Fibroblast of lung (primary cell): ENCODE measurements at regions not wholly inside any gene's neighbourhood (a gene's known extent, or its start where the extent isn't known, plus 50 kb on each side); places are given as distances from the start of the nearest gene placed in this dataset.

Experiments used
- DNase-seq, 2 donors: peaks; one replicate each; pipeline versions ENCODE4 v3.0.0 to v3.0.0-alpha.2; 2010; ENCODE audit warnings: low read depth in 2 of 2
- H2AFZ ChIP-seq: 2 replicates; pipeline ENCODE4 v1.5.1; 2012; ENCODE audit warnings: low read length, control low read depth, inconsistent platforms
- H3K27ac ChIP-seq: 2 replicates; pipeline ENCODE4 v1.5.1; 2011; ENCODE audit warnings: low read length, control low read depth; ENCODE audit not compliant: insufficient read depth
- H3K27me3 ChIP-seq: 2 replicates; pipeline ENCODE4 v1.5.1; 2011; ENCODE audit warnings: mild to moderate bottlenecking, low read length; ENCODE audit not compliant: control insufficient read depth, insufficient read depth
- H3K36me3 ChIP-seq: 2 replicates; pipeline ENCODE4 v1.5.1; 2011; ENCODE audit warnings: low read length; ENCODE audit not compliant: control insufficient read depth, insufficient read depth
- H3K4me1 ChIP-seq: 2 replicates; pipeline ENCODE4 v1.5.1; 2011; ENCODE audit warnings: low read length; ENCODE audit not compliant: control insufficient read depth, insufficient read depth; ENCODE audit errors: extremely low read depth
- H3K4me2 ChIP-seq: 2 replicates; pipeline ENCODE4 v1.5.1; 2011; ENCODE audit warnings: low read length, control low read depth; ENCODE audit not compliant: insufficient read depth; ENCODE audit errors: extremely low read depth
- H3K4me3 ChIP-seq, 4 experiments: fragments of 200-600 bp in 1 of 4; sonication (generic) in 1 of 4; replicated peaks in 1 of 4; 2 replicates each; pipeline ENCODE4 v1.5.1; 2011 to 2016; ENCODE audit warnings: low read length in 4 of 4, low read depth in 3 of 4, mild to moderate bottlenecking in 3 of 4, control low read depth in 2 of 4, inconsistent platforms in 1 of 4, mixed read lengths in 1 of 4; ENCODE audit not compliant: insufficient read depth in 1 of 4; ENCODE audit errors: control extremely low read depth in 1 of 4
- H3K79me2 ChIP-seq: 2 replicates; pipeline ENCODE4 v1.5.1; 2012; ENCODE audit warnings: mild to moderate bottlenecking, low read length, inconsistent platforms; ENCODE audit not compliant: control insufficient read depth, insufficient read depth
- H3K9ac ChIP-seq: 2 replicates; pipeline ENCODE4 v1.5.1; 2011; ENCODE audit warnings: mild to moderate bottlenecking, low read length, control low read depth; ENCODE audit not compliant: insufficient read depth
- H3K9me3 ChIP-seq: 2 replicates; pipeline ENCODE4 v1.5.1; 2012; ENCODE audit warnings: low read depth, low read length; ENCODE audit not compliant: control insufficient read depth, insufficient read depth
- H4K20me1 ChIP-seq: 2 replicates; pipeline ENCODE4 v1.5.1; 2011; ENCODE audit warnings: low read length; ENCODE audit not compliant: control insufficient read depth, insufficient read depth; ENCODE audit errors: extremely low read depth
- EZH2 ChIP-seq: IDR thresholded peaks from 2 replicates; pipeline ENCODE4 v1.5.1; 2012; ENCODE audit warnings: low read length, control low read depth, mild to moderate bottlenecking; ENCODE audit errors: missing control alignments
- TF ChIP-seq, protein P1 (sequence below), 2 donors: IDR thresholded peaks in 1 of 2; conservative IDR thresholded peaks in 1 of 2; 1 replicate in 1 of 2; 2 replicates in 1 of 2; pipeline ENCODE4 v1.5.1; 2011 to 2012; ENCODE audit warnings: low read length in 2 of 2, control low read depth in 1 of 2, inconsistent platforms in 1 of 2, low read depth in 1 of 2, mild to moderate bottlenecking in 1 of 2

GRCh38 chr10:128930515-128930914 is 536.5 kb upstream of the MGMT start:
- Histone ChIP-seq H3K27ac (no peak overlapping the region), H3K9ac (no peak overlapping the region), H3K4me1 (no peaks in the 10 kb centered on the region), H3K4me2 (no peak overlapping the region), H3K27me3 (no peaks in the 10 kb centered on the region), H4K20me1 (no peaks in the 10 kb centered on the region), H3K79me2 (no peaks in the 10 kb centered on the region), H3K36me3 (no peaks in the 10 kb centered on the region), H3K9me3 (no peaks in the 10 kb centered on the region), H3K4me3 (no peak overlapping the region), H2AFZ (no peak overlapping the region)
- DNase-seq, result no peak
- TF ChIP-seq, protein P1, sequence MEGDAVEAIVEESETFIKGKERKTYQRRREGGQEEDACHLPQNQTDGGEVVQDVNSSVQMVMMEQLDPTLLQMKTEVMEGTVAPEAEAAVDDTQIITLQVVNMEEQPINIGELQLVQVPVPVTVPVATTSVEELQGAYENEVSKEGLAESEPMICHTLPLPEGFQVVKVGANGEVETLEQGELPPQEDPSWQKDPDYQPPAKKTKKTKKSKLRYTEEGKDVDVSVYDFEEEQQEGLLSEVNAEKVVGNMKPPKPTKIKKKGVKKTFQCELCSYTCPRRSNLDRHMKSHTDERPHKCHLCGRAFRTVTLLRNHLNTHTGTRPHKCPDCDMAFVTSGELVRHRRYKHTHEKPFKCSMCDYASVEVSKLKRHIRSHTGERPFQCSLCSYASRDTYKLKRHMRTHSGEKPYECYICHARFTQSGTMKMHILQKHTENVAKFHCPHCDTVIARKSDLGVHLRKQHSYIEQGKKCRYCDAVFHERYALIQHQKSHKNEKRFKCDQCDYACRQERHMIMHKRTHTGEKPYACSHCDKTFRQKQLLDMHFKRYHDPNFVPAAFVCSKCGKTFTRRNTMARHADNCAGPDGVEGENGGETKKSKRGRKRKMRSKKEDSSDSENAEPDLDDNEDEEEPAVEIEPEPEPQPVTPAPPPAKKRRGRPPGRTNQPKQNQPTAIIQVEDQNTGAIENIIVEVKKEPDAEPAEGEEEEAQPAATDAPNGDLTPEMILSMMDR (conservative IDR thresholded peaks at IDR 0.05 in 1 of 2, IDR thresholded peaks at IDR 0.05 in 1 of 2; ENCODE audit: low read depth in 1 of 2, low read length in 2 of 2), result no peak
- TF ChIP-seq EZH2, result no peak

DNA sequence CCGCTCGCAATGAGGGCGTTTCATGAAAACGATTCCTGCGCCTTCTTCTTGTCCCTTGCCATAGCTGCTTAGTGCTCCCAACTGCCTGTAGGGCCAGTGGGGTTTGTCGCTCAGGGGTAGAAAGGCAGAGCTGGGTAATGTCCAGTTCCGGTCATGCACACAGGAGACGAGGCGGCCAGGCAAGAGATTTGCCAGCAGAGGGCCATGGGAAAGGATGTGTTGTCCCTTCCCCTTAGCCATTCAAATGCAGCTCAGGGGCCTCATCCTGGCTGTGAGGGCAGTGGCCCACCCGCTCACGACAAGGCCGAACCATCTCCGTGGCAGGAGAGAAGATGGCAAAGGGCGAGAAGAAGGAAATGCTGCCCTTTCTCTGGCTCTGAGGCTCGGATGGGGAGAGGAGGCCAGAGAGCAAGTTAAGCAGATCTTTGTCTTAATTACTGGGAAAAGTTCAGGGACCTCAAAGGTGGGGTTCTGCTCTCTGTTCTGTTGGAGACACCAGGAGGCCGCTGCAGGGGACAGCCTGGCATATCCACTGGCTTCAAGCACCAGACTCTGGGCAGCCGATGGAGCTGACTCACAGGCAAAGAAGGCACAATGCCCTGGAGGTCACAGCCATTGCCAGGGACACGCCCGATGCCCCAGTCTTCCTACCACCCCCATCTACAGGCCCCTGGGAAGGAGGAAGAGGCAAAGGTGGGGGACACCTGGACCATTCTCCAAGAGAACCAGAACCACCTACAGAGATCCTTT is 534.8 kb upstream of the MGMT start:
- Histone ChIP-seq H3K36me3 (no peaks in the 10 kb centered on the region), H3K9me3 (no peaks in the 10 kb centered on the region), H3K9ac (no peak overlapping the region), H3K27ac (no peak overlapping the region), H3K79me2 (no peaks in the 10 kb centered on the region), H2AFZ (no peak overlapping the region), H3K4me3 (no peak overlapping the region), H3K4me2 (no peak overlapping the region), H3K4me1 (no peaks in the 10 kb centered on the region), H4K20me1 (no peaks in the 10 kb centered on the region), H3K27me3 (no peaks in the 10 kb centered on the region)
- no peak for DNase-seq
- TF ChIP-seq, protein P1 (conservative IDR thresholded peaks at IDR 0.05 in 1 of 2, IDR thresholded peaks at IDR 0.05 in 1 of 2; ENCODE audit: low read depth in 1 of 2, low read length in 2 of 2), result no peak
- TF ChIP-seq EZH2, result no peak

DNA sequence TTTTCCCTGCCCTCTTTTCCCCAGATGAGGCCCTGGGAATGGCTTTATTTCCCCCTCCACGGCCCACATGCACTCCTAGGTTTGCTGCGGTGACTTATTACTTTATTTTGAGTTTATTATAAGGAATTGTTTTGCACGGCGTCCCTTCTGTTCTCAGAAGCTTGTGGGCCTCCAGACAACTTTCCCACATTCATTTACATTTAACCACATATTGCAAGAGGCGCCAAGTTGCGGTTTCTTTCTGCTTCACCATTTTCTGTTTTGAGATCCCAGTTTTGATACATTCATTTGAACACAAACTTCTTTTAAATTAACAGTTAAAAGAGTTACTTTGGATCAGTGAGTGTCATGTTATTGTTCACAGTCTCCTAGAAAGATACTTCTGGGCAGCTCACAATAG is 532.5 kb upstream of the MGMT start:
- H3K4me3 ChIP-seq, result no peak overlapping the region
- no peak overlapping the region for H2AFZ ChIP-seq
- no peaks in the 10 kb centered on the region for H3K79me2 ChIP-seq
- no peaks in the 10 kb centered on the region for H3K27me3 ChIP-seq
- no peaks in the 10 kb centered on the region for H4K20me1 ChIP-seq
- no peak overlapping the region for H3K9ac ChIP-seq
- DNase-seq, result no peak
- no peaks in the 10 kb centered on the region for H3K4me1 ChIP-seq
- H3K36me3 ChIP-seq, result no peaks in the 10 kb centered on the region
- H3K9me3 ChIP-seq, result no peaks in the 10 kb centered on the region
- no peak overlapping the region for H3K4me2 ChIP-seq
- TF ChIP-seq, protein P1 (conservative IDR thresholded peaks at IDR 0.05 in 1 of 2, IDR thresholded peaks at IDR 0.05 in 1 of 2; ENCODE audit: low read depth in 1 of 2, low read length in 2 of 2), result no peak
- no peak for TF ChIP-seq EZH2
- no peak overlapping the region for H3K27ac ChIP-seq
